ENCODE measurements at regions not wholly inside any gene's neighbourhood (a gene's known extent, or its start where the extent isn't known, plus 50 kb on each side); places are given as distances from the start of the nearest gene placed in this dataset.

DNA sequence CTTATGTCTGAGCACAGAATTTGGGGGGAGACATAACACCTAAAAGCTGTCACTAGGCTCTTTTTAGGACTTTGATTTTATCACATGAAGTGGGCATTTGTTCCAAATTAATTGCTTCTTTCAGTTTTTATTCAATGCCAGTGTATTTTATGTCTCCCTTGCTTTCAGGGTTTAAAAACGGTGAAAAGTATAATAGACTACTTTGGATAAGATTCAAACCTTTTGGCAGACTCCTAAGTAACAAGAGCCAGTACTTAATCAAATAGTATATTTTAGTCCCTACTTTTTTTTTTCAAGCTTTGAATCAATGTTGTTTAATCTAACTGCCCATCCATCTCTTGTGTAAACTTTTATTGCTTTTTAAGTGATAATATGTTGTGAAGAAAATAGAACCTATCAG is 847.2 kb upstream of the DPPA4 start:
- Histone ChIP-seq H4K20me1 (ENCODE audit: control insufficient read depth, insufficient read depth) (no peaks in the 10 kb centered on the region), H3K4me1 (ENCODE audit: control insufficient read depth, insufficient read depth, low read length) (no peaks in the 10 kb centered on the region), H3K36me3 (ENCODE audit: control insufficient read depth in 2 of 2, insufficient read depth in 2 of 2, low read length in 1 of 2) (no peaks in the 10 kb centered on the region), H3K9me3 (replicated peaks; ENCODE audit: control insufficient read depth, insufficient read depth, low read length) (no peaks in the 10 kb centered on the region), H2AFZ (ENCODE audit: control insufficient read depth, low read depth, low read length) (no peak overlapping the region), H3K4me3 (no peak overlapping the region), H3K9ac (ENCODE audit: control insufficient read depth, insufficient read depth, low read length) (no peak overlapping the region), H3K4me2 (ENCODE audit: control insufficient read depth, insufficient read depth) (no peak overlapping the region), H3K27me3 (replicated peaks in 1 of 2; ENCODE audit: control insufficient read depth in 2 of 2, insufficient read depth in 2 of 2, low read length in 1 of 2) (no peaks in the 10 kb centered on the region), H3K27ac (ENCODE audit: control insufficient read depth, insufficient read depth) (no peak overlapping the region), H3K79me2 (ENCODE audit: control insufficient read depth, insufficient read depth, low read length) (no peaks in the 10 kb centered on the region)
- TF ChIP-seq BACH1 (IDR thresholded peaks at IDR 0.05; ENCODE audit: borderline replicate concordance) (no peak), NFYA (IDR thresholded peaks at IDR 0.05; ENCODE audit: borderline replicate concordance, low read depth, low read length) (no peak), ZNF274 (IDR thresholded peaks at IDR 0.05; ENCODE audit: insufficient read depth, insufficient read length) (no peak), KDM1A (IDR thresholded peaks at IDR 0.05; ENCODE audit: borderline replicate concordance) (no peak), ZNF24 (IDR thresholded peaks at IDR 0.05) (no peak), CHD4 (IDR thresholded peaks at IDR 0.05) (no peak), RAD21 (IDR thresholded peaks at IDR 0.05; ENCODE audit: insufficient read depth, low read depth, low read length) (no peak), SUPT20H (IDR thresholded peaks at IDR 0.05; ENCODE audit: borderline replicate concordance, control insufficient read depth, low read depth, low read length) (no peak), BRCA1 (IDR thresholded peaks at IDR 0.05; ENCODE audit: low read depth, low read length) (no peak), NR2C2 (IDR thresholded peaks at IDR 0.05; ENCODE audit: borderline replicate concordance, control insufficient read depth, insufficient read length, low read depth) (no peak), RCOR1 (conservative IDR thresholded peaks at IDR 0.05; ENCODE audit: low read depth, low read length) (no peak), MTA2 (IDR thresholded peaks at IDR 0.05; ENCODE audit: low read depth) (no peak), TCF7 (IDR thresholded peaks at IDR 0.05; ENCODE audit: borderline replicate concordance) (no peak), HDAC2 (IDR thresholded peaks at IDR 0.05) (no peak), PML (IDR thresholded peaks at IDR 0.05; ENCODE audit: low read length) (no peak), RB1 (IDR thresholded peaks at IDR 0.05; ENCODE audit: borderline replicate concordance) (no peak), RBBP5 (conservative IDR thresholded peaks at IDR 0.05) (no peak)
- TF ChIP-seq, protein P1, sequence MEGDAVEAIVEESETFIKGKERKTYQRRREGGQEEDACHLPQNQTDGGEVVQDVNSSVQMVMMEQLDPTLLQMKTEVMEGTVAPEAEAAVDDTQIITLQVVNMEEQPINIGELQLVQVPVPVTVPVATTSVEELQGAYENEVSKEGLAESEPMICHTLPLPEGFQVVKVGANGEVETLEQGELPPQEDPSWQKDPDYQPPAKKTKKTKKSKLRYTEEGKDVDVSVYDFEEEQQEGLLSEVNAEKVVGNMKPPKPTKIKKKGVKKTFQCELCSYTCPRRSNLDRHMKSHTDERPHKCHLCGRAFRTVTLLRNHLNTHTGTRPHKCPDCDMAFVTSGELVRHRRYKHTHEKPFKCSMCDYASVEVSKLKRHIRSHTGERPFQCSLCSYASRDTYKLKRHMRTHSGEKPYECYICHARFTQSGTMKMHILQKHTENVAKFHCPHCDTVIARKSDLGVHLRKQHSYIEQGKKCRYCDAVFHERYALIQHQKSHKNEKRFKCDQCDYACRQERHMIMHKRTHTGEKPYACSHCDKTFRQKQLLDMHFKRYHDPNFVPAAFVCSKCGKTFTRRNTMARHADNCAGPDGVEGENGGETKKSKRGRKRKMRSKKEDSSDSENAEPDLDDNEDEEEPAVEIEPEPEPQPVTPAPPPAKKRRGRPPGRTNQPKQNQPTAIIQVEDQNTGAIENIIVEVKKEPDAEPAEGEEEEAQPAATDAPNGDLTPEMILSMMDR (IDR thresholded peaks at IDR 0.05 in 2 of 3, conservative IDR thresholded peaks at IDR 0.05 in 1 of 3; ENCODE audit: control insufficient read depth in 2 of 3, extremely low read depth in 1 of 3, insufficient read depth in 1 of 3, low read depth in 3 of 3, low read length in 3 of 3): no peak
- TF ChIP-seq, protein P2, sequence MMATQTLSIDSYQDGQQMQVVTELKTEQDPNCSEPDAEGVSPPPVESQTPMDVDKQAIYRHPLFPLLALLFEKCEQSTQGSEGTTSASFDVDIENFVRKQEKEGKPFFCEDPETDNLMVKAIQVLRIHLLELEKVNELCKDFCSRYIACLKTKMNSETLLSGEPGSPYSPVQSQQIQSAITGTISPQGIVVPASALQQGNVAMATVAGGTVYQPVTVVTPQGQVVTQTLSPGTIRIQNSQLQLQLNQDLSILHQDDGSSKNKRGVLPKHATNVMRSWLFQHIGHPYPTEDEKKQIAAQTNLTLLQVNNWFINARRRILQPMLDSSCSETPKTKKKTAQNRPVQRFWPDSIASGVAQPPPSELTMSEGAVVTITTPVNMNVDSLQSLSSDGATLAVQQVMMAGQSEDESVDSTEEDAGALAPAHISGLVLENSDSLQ (IDR thresholded peaks at IDR 0.05): no peak
- in situ Hi-C loops (cut with MboI) (no loop called here), intact Hi-C loops (cut with micrococcal nuclease; ENCODE audit: unreplicated experiment) (no loop called here)
- RAD21 ChIA-PET (ENCODE audit: unreplicated experiment): no interaction called here
- CTCF ChIA-PET: no interaction called here
- POLR2A ChIA-PET: no interaction called here
- DNase-seq (ENCODE audit: low read depth, low spot score): no peak
- whole genome bisulfite sequencing (ENCODE audit: insufficient coverage, insufficient replicate concordance, low lambda C conversion rate, missing lambda C conversion rate): 18% methylated on average over 1 of the region's 1 CpG
- SMC1A ChIA-PET (ENCODE audit: uncharacterized antibody, unreplicated experiment): interaction anchor here (0.6 to 0.9 kb wide), 2 partner anchors 101 to 127 kb away, joined by 3 to 4 read pairs; no protein-coding TSS in a partner anchor
- no TSS peak for BruUV-seq (replicated peaks)
- no peak for ATAC-seq
- FAIRE-seq: no peak

All from GM12878 (cell line).